ENCODE measurements at regions not wholly inside any gene's neighbourhood (a gene's known extent, or its start where the extent isn't known, plus 50 kb on each side); places are given as distances from the start of the nearest gene placed in this dataset.

DNA sequence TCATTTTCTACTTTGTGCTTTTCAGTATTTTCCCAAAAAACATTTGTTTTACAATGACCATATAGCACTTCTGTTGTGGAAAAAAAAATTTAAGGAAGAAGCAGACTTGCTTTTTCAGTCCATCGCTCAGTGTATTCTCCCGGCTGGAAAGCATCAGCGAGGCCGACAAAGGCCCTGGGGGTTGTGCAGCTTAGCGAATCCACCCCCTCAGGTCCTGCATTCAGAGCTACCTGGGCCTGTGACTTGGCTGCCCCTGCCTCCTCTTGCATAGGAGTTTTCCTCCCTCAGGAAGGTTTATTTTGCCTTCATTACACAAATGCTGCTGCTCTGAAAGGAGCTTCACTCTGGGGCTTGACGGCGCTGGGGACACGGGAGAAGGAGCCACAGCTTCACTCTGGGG lies 244.4 kb upstream of the MGAT5 start:
- no peaks in the 10 kb centered on the region for H4K20me1 ChIP-seq (replicated peaks; ENCODE audit: control insufficient read depth, insufficient read depth, low read length)
- no peaks in the 10 kb centered on the region for H3K4me1 ChIP-seq (replicated peaks in 1 of 2; ENCODE audit: control insufficient read depth in 2 of 2, insufficient read depth in 2 of 2, low read length in 2 of 2)
- 0% methylated on average over 8 of the region's 8 CpGs for WGBS (ENCODE audit: insufficient coverage, low coverage, missing lambda C conversion rate)

More for the DNA sequence above, 244.4 kb upstream of the MGAT5 start:
- DNase-seq (ENCODE audit: extremely low read depth in 1 of 4, low spot score in 3 of 4) (no peak), FAIRE-seq (no peak), ATAC-seq (no peak)
- Histone ChIP-seq H3K27ac (ENCODE audit: extremely low read depth, low read depth, low read length) (no peak overlapping the region), H3K9me3 (replicated peaks; ENCODE audit: control insufficient read depth, insufficient read depth, low read depth, low read length) (no peaks in the 10 kb centered on the region), H3K4me3 (no peak overlapping the region), H3K9me1 (ENCODE audit: control insufficient read depth, insufficient read depth, low read length) (no peaks in the 10 kb centered on the region), H3K27me3 (ENCODE audit: control insufficient read depth in 2 of 2, insufficient read depth in 2 of 2, low read length in 2 of 2) (peaks cover 0 to 13% of the 10 kb centered on the region in 2 experiments; a peak in 3 of 5 replicates), H3K9ac (ENCODE audit: insufficient read depth in 1 of 2, low read depth in 2 of 2, low read length in 2 of 2) (no peak overlapping the region), H2AFZ (ENCODE audit: low read depth, low read length) (no peak overlapping the region), H3K4me2 (ENCODE audit: insufficient read depth, low read length) (no peak overlapping the region), H3K36me3 (ENCODE audit: control insufficient read depth, insufficient read depth, low read length) (no peaks in the 10 kb centered on the region), H3K79me2 (ENCODE audit: control insufficient read depth, insufficient read depth, low read length) (no peaks in the 10 kb centered on the region)
- CTCF ChIA-PET (ENCODE audit: low intra/inter-chr PET ratio): no interaction called here
- POLR2A ChIA-PET: interaction anchor here (1.1 kb wide), 1 partner anchor 17 kb away, joined by 3 read pairs; no protein-coding TSS in a partner anchor
- in situ Hi-C loops (cut with MboI): no loop called here
- intact Hi-C loops (cut with micrococcal nuclease): no loop called here
- no TSS peak for BruUV-seq (replicated peaks)
- TF ChIP-seq L3MBTL2 (IDR thresholded peaks at IDR 0.05) (no peak), ZNF707 (CRISPR knock-in tag; conservative IDR thresholded peaks at IDR 0.05) (no peak), NRF1 (conservative IDR thresholded peaks at IDR 0.05 in 1 of 2, IDR thresholded peaks at IDR 0.05 in 1 of 2) (no peak), TRIM24 (IDR thresholded peaks at IDR 0.05) (no peak), SIN3B (IDR thresholded peaks at IDR 0.05; ENCODE audit: low read depth) (no peak), MYNN (IDR thresholded peaks at IDR 0.05) (no peak), MYNN (CRISPR knock-in tag; IDR thresholded peaks at IDR 0.05) (no peak), KAT2B (IDR thresholded peaks at IDR 0.05; ENCODE audit: low read depth, low read length) (no peak)
- TF ChIP-seq, protein P1, sequence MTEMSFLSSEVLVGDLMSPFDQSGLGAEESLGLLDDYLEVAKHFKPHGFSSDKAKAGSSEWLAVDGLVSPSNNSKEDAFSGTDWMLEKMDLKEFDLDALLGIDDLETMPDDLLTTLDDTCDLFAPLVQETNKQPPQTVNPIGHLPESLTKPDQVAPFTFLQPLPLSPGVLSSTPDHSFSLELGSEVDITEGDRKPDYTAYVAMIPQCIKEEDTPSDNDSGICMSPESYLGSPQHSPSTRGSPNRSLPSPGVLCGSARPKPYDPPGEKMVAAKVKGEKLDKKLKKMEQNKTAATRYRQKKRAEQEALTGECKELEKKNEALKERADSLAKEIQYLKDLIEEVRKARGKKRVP (CRISPR knock-in tag; IDR thresholded peaks at IDR 0.05): no peak
- TF ChIP-seq, protein P2, sequence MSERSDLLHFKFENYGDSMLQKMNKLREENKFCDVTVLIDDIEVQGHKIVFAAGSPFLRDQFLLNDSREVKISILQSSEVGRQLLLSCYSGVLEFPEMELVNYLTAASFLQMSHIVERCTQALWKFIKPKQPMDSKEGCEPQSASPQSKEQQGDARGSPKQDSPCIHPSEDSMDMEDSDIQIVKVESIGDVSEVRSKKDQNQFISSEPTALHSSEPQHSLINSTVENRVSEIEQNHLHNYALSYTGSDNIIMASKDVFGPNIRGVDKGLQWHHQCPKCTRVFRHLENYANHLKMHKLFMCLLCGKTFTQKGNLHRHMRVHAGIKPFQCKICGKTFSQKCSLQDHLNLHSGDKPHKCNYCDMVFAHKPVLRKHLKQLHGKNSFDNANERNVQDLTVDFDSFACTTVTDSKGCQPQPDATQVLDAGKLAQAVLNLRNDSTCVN (CRISPR knock-in tag; IDR thresholded peaks at IDR 0.05): no peak
- TF ChIP-seq, protein P3, sequence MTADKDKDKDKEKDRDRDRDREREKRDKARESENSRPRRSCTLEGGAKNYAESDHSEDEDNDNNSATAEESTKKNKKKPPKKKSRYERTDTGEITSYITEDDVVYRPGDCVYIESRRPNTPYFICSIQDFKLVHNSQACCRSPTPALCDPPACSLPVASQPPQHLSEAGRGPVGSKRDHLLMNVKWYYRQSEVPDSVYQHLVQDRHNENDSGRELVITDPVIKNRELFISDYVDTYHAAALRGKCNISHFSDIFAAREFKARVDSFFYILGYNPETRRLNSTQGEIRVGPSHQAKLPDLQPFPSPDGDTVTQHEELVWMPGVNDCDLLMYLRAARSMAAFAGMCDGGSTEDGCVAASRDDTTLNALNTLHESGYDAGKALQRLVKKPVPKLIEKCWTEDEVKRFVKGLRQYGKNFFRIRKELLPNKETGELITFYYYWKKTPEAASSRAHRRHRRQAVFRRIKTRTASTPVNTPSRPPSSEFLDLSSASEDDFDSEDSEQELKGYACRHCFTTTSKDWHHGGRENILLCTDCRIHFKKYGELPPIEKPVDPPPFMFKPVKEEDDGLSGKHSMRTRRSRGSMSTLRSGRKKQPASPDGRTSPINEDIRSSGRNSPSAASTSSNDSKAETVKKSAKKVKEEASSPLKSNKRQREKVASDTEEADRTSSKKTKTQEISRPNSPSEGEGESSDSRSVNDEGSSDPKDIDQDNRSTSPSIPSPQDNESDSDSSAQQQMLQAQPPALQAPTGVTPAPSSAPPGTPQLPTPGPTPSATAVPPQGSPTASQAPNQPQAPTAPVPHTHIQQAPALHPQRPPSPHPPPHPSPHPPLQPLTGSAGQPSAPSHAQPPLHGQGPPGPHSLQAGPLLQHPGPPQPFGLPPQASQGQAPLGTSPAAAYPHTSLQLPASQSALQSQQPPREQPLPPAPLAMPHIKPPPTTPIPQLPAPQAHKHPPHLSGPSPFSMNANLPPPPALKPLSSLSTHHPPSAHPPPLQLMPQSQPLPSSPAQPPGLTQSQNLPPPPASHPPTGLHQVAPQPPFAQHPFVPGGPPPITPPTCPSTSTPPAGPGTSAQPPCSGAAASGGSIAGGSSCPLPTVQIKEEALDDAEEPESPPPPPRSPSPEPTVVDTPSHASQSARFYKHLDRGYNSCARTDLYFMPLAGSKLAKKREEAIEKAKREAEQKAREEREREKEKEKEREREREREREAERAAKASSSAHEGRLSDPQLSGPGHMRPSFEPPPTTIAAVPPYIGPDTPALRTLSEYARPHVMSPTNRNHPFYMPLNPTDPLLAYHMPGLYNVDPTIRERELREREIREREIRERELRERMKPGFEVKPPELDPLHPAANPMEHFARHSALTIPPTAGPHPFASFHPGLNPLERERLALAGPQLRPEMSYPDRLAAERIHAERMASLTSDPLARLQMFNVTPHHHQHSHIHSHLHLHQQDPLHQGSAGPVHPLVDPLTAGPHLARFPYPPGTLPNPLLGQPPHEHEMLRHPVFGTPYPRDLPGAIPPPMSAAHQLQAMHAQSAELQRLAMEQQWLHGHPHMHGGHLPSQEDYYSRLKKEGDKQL (CRISPR knock-in tag; IDR thresholded peaks at IDR 0.05; ENCODE audit: borderline replicate concordance): no peak
